WERI-Rb-1 (cell line): ENCODE measurements at regions not wholly inside any gene's neighbourhood (a gene's known extent, or its start where the extent isn't known, plus 50 kb on each side); places are given as distances from the start of the nearest gene placed in this dataset.

ENCODE experiments used
- DNase-seq: peaks from one replicate; pipeline ENCODE4 v3.0.0-alpha.2; 2020
- H3K27ac ChIP-seq: fragments of 250-450 bp; sonication (Bioruptor Pico); 2 replicates; pipeline ENCODE4 v1.5.1; 2020; ENCODE audit warnings: mild to moderate bottlenecking, moderate library complexity
- H3K27me3 ChIP-seq: fragments of 250-450 bp; sonication (Bioruptor Pico); 2 replicates; pipeline ENCODE4 v1.5.1; 2021; ENCODE audit warnings: mild to moderate bottlenecking, low read depth, moderate library complexity; ENCODE audit not compliant: insufficient read depth, severe bottlenecking
- H3K36me3 ChIP-seq: fragments of 250-450 bp; sonication (Bioruptor Pico); 2 replicates; pipeline ENCODE4 v1.5.1; 2020; ENCODE audit warnings: mild to moderate bottlenecking, moderate library complexity
- H3K4me3 ChIP-seq: 2 replicates; pipeline ENCODE4 v1.5.1; 2011; ENCODE audit warnings: low read depth, mild to moderate bottlenecking, control low read depth, low read length
- H3K9me3 ChIP-seq: fragments of 250-450 bp; sonication (Bioruptor Pico); 2 replicates; pipeline ENCODE4 v1.5.1; 2021; ENCODE audit warnings: mild to moderate bottlenecking, moderate library complexity; ENCODE audit not compliant: severe bottlenecking
- TF ChIP-seq, protein P1 (sequence below): IDR thresholded peaks from 2 replicates; pipeline ENCODE4 v1.5.1; 2011; ENCODE audit warnings: low read depth, mild to moderate bottlenecking, control low read depth, inconsistent platforms, low read length

DNA sequence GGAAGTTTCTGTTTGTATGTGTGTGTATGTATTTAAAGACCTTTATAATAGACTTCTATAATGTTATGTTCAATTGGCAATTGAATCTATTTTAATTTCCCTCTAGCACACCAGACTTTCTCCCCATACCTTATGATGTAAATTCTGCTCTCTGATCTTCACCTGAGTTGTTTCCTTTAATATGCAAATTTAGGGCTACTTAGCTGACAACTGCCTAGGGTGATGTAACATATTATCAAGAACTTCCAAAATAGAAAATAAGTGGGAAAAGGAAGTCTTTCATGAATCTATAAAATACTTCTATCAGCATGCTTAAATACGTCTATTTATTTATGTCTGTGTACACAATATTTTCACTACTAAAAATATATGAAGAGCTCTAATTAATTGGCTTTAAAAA, 923.5 kb upstream of the CDH10 start:
- Histone ChIP-seq H3K9me3 (no peaks in the 10 kb centered on the region), H3K36me3 (no peaks in the 10 kb centered on the region), H3K27me3 (no peaks in the 10 kb centered on the region), H3K4me3 (no peak overlapping the region), H3K27ac (no peak overlapping the region)
- DNase-seq, result no peak
- TF ChIP-seq, protein P1, sequence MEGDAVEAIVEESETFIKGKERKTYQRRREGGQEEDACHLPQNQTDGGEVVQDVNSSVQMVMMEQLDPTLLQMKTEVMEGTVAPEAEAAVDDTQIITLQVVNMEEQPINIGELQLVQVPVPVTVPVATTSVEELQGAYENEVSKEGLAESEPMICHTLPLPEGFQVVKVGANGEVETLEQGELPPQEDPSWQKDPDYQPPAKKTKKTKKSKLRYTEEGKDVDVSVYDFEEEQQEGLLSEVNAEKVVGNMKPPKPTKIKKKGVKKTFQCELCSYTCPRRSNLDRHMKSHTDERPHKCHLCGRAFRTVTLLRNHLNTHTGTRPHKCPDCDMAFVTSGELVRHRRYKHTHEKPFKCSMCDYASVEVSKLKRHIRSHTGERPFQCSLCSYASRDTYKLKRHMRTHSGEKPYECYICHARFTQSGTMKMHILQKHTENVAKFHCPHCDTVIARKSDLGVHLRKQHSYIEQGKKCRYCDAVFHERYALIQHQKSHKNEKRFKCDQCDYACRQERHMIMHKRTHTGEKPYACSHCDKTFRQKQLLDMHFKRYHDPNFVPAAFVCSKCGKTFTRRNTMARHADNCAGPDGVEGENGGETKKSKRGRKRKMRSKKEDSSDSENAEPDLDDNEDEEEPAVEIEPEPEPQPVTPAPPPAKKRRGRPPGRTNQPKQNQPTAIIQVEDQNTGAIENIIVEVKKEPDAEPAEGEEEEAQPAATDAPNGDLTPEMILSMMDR, result no peak

DNA sequence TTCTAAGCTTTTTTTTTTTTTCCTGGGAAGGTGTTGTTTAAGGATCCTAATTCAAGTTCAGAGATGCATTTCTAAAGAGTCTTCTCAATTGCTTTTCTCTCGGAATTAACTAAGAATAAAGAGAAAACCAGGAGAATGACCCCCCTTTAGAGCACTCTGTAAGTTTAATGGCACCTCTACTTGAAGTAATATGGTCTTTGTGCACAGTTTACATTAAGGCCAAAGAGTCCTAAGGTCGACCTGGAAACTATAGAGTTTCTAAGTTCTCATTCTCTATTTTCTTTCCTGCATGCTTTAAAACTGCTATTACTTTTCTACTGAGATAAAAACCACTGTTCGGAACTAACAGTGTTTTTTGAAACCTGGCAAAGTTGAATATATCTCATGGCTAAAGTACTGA, 923.1 kb upstream of the CDH10 start:
- Histone ChIP-seq H3K4me3 (no peak overlapping the region), H3K9me3 (peaks cover 3% of the 10 kb centered on the region), H3K27ac (no peak overlapping the region), H3K27me3 (no peaks in the 10 kb centered on the region), H3K36me3 (no peaks in the 10 kb centered on the region)
- TF ChIP-seq, protein P1, result no peak
- no peak for DNase-seq

DNA sequence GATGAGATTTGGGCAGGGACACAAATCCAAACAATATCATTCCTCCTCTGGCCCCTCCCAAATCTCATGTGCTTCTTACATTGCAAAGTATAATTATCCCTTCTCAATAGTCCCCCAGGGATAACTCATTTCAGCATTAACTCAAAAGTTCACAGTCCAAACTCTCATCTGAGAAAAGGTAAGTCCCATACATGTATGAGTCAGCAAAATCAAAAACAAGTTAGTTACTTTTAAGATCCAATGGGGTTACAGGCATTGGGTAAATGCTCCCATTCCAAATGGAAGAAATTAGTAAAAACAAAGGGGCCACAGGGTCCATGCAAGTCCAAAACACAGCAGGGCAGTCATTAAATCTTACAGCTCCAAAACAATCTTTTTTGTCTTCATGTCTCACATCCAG, 917.9 kb upstream of the CDH10 start:
- DNase-seq, result no peak
- TF ChIP-seq, protein P1, result no peak
- no peak overlapping the region for H3K27ac ChIP-seq
- H3K4me3 ChIP-seq, result no peak overlapping the region
- H3K27me3 ChIP-seq, result no peaks in the 10 kb centered on the region
- no peaks in the 10 kb centered on the region for H3K36me3 ChIP-seq
- H3K9me3 ChIP-seq, result peaks cover 4% of the 10 kb centered on the region

DNA sequence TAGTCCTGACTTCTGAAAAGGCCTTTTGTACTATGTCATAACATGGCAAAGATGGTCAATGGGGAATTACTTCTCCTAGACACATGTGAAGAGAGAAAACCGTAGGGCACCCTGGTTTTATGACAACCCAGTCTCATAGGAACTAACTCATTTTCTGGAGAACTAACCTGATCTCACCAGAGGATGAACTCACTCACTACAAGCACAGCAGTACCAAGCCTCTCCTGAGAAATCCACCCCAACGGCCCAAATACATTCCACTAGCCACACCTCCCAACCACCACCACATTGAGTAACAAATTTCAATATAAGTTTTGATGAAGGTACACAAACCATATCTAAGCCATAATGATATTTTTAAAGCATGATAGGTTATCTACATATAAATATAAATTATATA, 909.3 kb upstream of the CDH10 start:
- H3K36me3 ChIP-seq, result no peaks in the 10 kb centered on the region
- no peak for DNase-seq
- no peaks in the 10 kb centered on the region for H3K27me3 ChIP-seq
- H3K4me3 ChIP-seq, result no peak overlapping the region
- H3K27ac ChIP-seq, result no peak overlapping the region
- H3K9me3 ChIP-seq, result no peaks in the 10 kb centered on the region
- TF ChIP-seq, protein P1, result no peak

DNA sequence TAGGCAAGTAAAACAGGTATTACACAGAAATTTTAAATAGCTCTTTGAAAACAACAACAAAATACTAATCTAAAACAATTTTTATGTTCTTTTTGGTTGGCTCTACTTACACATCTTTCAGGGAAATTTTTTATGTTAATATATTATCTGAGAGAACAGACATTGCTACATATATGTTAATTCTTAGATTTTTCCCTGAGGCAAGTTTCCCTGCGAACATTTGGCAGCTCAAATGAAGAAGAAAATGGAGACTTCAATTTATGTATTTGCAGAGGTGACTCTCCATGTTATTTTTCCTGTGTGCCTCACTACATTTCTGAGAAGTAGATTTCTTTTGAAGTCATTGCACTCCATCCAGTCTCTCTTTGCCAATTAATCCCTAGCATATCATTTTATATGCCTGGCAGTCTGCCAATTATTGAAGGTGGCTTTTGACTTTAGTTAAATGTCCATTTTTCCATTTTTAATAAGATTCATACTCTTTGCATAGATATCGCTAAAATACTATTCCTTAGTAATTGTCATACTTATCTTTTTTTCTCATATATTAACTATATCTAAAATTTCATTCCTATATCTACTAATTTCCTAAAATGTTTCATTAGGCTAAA, 908.2 kb upstream of the CDH10 start:
- DNase-seq, result no peak
- Histone ChIP-seq H3K4me3 (no peak overlapping the region), H3K9me3 (no peaks in the 10 kb centered on the region), H3K27me3 (no peaks in the 10 kb centered on the region), H3K27ac (no peak overlapping the region), H3K36me3 (no peaks in the 10 kb centered on the region)
- TF ChIP-seq, protein P1, result no peak

DNA sequence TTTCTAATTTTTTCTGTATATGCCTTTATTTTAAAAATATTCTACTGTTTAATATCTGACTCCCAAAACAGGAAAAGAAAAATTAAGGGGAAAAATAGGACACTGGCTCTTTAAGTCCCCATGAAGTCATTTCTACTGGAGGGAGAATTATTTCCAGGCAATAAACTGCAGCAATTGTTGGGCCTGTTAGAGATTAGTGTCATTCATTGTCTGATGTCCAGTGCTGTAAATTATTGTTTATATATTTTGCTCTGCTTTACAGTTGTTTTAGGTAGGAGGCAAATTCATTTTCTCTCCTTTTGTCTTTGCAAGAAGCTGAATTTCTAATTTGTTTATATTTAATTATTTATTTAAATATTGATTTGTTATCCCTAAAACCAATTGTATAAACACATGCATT, 906.0 kb upstream of the CDH10 start:
- DNase-seq, result no peak
- TF ChIP-seq, protein P1, result no peak
- H3K9me3 ChIP-seq, result no peaks in the 10 kb centered on the region
- no peak overlapping the region for H3K27ac ChIP-seq
- H3K27me3 ChIP-seq, result no peaks in the 10 kb centered on the region
- no peak overlapping the region for H3K4me3 ChIP-seq
- no peaks in the 10 kb centered on the region for H3K36me3 ChIP-seq
